Mesenteric fat pad (tissue), 1 donor: ENCODE measurements at regions not wholly inside any gene's neighbourhood (a gene's known extent, or its start where the extent isn't known, plus 50 kb on each side); places are given as distances from the start of the nearest gene placed in this dataset.

Experiments used
- DNase-seq: peaks from one replicate; pipeline ENCODE4 v3.0.0-alpha.2; 2020; ENCODE audit warnings: low spot score
- donor health status: DM: yes; HTN: yes; CAD: no.

- no peak for DNase-seq
These were observed 414.4 kb upstream of the ALCAM start for GRCh38 chr3:104952146-104952972.

GRCh38 chr3:104956620-104957345 is 409.9 kb upstream of the ALCAM start:
- DNase-seq = no peak

DNA sequence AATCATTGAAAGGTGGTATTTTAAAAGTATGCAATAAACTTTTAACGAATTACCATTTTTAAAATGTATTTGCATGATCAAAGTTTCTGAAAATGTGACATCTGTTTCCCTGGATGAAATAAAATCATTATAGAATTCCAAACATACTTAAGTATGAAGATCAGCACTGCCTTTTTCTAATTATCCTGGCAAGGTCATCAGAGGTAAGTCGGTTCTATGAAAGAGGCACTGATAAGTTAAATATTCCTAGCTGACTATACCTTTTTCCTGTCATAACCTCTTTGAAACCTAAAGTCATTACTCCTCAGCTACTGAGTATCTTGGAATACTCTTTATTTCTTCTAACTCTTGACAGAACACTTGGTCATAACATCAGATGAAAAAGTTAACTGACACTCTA is 406.1 kb upstream of the ALCAM start:
- no peak for DNase-seq

DNA sequence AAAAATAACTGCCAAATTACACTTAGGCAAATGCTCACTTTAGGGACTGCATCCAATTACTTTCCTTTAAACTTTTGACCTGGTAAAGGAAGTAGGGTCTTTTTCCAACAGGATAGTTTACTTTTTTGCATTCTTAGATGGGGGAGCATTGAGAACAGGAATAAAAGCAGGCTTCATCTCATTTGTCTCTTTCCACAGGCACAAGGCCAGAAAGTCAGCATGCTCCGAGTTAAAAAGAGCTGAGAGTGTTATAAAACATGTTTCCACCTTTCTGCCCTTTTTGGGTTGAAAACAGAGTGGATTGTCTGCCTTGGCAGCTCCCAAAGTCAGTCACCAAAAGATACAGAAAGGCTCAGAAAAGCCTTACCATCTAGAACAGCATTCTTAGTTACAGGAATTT is 404.9 kb upstream of the ALCAM start:
- DNase-seq = no peak

DNA sequence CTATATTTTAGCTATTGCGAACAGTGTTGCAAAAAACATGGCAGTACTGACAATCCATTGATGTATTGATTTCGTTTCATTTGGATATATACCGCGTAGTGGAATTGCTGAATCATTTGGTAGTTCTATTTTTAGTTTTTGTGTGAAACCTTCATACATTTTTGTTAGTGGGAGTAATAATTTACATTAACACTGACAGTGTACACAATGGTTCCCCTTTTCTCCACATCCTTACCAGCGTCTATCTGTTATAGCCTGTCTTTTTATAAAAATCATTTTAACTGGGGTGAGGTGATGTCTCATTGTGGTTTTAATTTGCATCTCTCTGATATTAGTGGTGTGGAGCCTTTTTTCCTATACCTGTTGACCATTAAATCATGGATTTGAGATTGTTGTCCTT is 392.4 kb upstream of the ALCAM start:
- no peak for DNase-seq

GRCh38 chr3:104977719-104978118 is 389.0 kb upstream of the ALCAM start:
- no peak for DNase-seq

DNA sequence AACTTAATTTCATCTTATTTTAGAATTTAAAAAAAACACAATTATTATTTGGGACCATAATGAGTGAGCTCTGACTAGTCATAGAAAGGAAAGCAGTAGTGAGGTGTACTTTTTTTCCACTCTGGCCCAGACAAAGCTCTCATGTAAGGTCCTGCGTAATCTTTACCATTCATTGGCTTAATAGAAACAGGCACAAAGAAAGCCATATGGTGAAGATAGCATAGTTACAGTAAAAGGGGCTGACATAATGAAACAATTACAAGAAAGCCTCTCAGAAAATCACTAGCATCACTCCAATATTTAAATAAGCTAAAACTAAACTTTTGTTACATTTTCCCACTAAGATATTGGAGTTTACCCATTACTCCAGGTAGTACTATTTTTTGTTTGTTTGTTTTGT is 384.6 kb upstream of the ALCAM start:
- no peak for DNase-seq

GRCh38 chr3:104987859-104988258 is 378.9 kb upstream of the ALCAM start:
- no peak for DNase-seq

DNA sequence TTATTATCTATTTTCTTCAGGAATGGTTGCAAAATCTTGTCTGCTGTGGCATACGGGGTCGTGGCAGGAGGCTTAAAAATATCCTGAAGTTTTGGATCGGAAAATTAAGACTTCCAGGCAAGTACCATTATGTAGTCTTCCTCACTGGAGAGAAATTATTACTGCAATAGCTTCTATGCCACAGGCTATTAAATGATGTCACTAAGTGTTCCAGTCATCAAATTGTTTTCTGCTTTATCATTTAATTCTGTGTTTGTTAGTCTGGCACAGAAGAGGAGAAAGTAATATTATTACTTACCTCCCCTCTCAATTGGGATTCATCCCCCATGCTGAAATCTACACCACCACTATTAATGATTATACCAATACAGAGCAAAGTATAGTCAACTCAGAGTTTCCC is 378.2 kb upstream of the ALCAM start:
- no peak for DNase-seq

DNA sequence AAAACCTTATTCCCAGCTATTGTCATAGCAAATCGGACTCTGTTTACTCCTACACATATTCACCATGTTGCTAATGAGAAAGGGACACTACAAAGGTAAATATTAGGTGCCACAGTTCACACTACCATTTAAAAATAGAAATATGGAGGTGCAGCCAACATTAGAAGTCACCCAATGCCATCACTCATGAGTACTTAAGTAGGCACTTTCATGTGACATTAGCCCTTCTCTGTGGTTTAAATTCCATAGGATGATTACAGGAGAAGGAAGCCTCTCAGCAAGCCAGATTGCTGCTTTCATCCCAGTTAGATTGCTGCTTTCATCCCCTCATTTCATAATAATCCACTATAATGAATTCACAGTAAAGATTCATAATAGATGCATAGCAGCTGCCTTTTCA is 376.8 kb upstream of the ALCAM start:
- DNase-seq = no peak

DNA sequence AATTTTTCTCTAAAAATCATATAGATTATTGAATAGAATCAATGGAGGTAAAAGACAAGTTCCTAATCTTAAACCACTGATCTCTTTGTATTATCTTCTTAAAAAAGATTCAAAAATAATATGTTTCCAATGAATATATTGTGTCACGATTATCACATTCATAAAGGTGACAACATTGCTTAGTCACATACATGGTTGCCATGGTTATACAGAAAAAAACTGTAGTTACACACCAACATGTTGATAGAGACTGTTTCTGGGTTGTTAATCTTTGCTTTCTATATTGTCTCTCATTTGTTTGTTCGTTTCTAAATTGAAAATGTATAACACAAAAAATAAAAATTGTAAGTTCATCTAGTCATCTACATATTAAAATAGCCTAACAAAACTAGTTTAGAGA is 376.0 kb upstream of the ALCAM start:
- DNase-seq = no peak

- no peak for DNase-seq
These were observed 374.0 kb upstream of the ALCAM start for GRCh38 chr3:104992676-104993075.

- no peak for DNase-seq
These were observed 360.5 kb upstream of the ALCAM start for GRCh38 chr3:105006164-105006563.

- DNase-seq = no peak
These were observed 353.1 kb upstream of the ALCAM start for GRCh38 chr3:105013657-105014056.

DNA sequence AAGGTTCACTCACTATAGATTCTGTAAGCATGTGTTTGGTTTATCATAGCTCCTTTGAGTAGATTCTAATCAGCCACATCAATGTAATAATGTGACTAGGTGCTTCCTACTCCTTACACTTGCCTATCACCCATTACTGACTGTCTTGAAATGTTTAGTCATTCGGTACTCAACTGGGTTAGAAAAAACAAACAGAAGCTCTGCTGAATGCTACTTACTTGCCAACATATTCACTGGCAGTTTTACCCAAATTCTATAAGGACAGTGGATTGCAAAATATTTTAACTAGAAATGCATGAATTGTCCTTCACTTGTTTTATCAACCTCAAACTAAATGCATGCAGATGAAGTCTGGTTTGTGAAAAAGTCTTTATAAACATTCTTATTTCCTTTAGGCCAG is 352.1 kb upstream of the ALCAM start:
- no peak for DNase-seq

- DNase-seq = no peak
These were observed 343.9 kb upstream of the ALCAM start for GRCh38 chr3:105022813-105023212.

GRCh38 chr3:105030211-105030610 is 336.5 kb upstream of the ALCAM start:
- DNase-seq = no peak

GRCh38 chr3:105032541-105032940 is 334.2 kb upstream of the ALCAM start:
- no peak for DNase-seq

DNA sequence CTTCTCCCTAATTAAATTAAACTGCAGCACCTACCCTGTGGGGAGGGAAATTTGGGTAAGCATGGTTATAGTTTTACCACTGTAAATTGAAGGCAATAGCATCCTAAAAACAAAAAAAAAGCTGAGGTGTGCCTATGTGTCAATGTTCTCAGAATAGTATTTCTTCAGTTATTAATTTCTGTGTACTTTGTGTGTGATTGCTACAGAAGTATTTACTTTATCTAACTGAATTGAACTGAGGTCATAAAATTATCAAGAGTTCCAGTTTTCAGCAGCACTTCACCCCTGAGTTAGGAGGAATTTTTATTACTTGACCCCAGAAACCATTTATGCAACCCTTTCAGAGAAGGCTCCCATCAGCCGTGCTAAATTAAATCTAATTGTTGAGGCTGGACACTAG is 333.6 kb upstream of the ALCAM start:
- no peak for DNase-seq

GRCh38 chr3:105039004-105039403 is 327.7 kb upstream of the ALCAM start:
- DNase-seq = no peak

DNA sequence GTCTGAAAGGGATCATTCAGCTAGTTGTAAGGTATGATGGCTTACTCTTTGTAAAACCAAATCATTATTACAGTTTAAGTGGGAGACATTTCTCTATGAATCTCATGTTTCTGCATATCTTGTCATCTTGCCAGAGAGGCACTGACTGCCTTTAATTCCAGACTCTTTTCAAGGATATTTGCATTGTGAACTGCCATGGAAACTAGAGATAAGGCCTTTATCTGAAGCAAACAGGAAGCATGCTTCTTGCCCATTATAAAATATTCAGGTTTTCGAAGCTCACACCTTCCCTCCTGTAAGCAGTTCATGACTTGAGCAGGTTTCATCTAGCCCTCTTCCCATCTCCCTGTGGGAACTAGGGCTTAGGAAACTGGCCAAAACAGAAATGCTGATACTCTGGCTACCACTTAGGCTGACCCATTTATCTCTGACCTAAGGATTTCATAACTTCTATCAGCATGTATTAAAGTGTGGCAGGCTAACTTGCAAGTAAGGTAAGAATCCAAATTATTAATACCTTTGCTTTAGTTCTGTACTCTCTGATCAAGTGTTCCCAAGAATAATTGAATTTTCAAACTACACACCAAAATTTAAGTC is 326.6 kb upstream of the ALCAM start:
- DNase-seq = no peak

DNA sequence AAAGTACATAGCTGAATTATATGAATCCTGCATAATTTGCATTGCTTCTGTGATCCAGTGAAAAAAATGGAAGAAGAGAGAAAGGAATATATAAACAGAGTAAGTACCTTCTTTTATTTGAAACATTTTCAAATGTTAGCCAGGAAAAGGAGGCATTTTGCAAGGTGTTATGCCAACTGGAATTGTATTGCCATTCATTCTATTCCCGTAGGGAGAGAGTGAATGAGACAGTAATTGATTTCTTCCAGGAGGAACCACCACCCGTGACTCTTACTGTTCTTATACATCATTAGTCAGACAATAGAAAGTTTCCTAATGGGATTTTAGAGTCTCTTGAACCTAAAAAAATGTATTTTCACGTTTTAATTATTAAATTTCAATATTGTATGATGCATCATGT is 324.1 kb upstream of the ALCAM start:
- no peak for DNase-seq

- DNase-seq = no peak
These were observed 315.6 kb upstream of the ALCAM start for GRCh38 chr3:105051111-105051510.
